Fibroblast of skin of left quadriceps (primary cell): ENCODE measurements at regions not wholly inside any gene's neighbourhood (a gene's known extent, or its start where the extent isn't known, plus 50 kb on each side); places are given as distances from the start of the nearest gene placed in this dataset.

Experiments
- DNase-seq, 2 experiments: peaks; one replicate each; pipeline ENCODE4 v3.0.0-alpha.2; 2013; ENCODE audit warnings: low read depth in 2 of 2

DNA sequence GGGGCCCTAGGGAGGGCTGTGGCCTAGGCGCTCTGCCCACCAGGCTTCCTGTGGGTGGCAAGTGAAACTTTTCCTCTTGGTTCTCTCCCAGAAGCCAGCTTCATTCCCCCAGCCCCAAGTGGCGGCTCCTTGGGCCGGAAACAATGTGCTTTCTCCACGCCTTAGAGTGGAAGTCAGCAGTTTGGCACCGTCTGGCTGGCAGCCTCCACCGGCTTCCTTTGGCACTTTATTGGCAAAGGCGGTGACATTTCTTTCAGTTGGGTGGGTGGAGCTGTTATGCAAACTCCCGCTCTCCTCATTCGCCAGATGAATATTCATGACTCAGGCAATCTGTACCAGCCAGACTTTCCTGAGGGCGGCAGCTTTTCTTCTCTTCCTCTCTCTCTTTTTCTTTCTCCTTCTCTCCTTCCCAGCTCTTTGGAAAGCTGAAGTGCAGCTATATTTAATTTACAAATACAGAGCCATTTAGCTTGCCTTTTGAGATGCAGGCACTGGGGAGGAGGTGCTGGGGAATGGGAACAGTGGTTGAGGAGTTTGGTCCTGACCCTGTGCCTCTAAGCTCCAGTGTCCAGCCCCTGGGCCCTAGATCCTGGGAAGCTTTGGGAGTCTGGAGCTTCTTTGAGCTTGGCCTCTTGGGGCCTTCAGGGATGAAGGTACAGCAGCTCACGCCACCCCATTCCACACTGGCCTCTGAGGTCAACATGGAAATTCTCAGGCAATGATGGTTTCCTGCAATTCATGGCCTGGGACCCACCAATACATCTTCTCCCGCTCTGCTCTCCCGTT is 67.8 kb upstream of the POU3F1 start:
- DNase-seq, result no peak

DNA sequence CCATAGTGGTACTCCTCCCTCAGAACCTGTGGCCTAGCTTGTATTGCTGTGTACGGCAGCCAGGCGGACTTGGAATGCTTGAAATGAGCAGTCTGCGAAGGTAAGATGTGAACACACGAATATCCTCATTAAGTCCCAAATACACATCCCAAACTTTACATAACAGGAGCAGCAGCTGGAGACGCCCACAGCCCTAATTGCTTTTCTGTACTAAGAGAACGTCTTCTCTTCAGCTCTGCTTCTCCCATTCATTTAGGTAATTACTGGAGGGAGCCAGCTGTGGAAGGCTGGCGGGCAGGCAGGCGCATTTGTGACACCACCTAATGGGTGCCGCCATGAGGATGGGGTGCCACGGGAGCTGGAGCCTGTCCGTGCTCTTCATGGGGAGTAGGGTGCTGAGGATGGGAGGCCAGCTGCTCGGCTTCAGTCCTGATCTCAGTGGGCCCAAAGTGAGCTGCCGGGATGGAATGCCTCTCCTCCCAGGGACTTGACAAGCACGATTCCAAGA is 66.6 kb upstream of the POU3F1 start:
- DNase-seq, result no peak

GRCh38 chr1:38111589-38111988 is 65.0 kb upstream of the POU3F1 start:
- no peak for DNase-seq

GRCh38 chr1:38105267-38105666 is 58.7 kb upstream of the POU3F1 start:
- no peak for DNase-seq

DNA sequence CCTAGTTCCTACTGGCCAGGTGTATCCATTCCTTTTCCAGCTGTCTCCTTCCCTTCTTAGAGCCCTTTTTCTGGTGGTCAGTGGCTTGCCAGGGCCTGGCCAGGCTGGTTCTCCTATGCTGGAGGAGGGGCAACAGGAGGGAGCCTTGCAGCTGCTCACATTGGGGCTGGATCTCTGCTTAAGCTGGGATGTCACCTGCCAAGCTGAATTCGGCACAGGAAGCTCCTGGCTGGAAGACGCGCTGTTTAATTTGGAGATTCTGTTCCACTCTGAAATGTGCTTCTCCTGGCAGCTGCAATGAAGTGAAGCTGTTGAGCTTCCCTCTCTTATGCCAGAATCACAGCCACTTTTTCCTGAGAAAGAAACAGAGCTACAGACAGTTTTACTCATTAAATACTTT is 56.0 kb upstream of the POU3F1 start:
- DNase-seq, result no peak

- no peak for DNase-seq
These were observed 54.6 kb upstream of the POU3F1 start for GRCh38 chr1:38101037-38101785.

DNA sequence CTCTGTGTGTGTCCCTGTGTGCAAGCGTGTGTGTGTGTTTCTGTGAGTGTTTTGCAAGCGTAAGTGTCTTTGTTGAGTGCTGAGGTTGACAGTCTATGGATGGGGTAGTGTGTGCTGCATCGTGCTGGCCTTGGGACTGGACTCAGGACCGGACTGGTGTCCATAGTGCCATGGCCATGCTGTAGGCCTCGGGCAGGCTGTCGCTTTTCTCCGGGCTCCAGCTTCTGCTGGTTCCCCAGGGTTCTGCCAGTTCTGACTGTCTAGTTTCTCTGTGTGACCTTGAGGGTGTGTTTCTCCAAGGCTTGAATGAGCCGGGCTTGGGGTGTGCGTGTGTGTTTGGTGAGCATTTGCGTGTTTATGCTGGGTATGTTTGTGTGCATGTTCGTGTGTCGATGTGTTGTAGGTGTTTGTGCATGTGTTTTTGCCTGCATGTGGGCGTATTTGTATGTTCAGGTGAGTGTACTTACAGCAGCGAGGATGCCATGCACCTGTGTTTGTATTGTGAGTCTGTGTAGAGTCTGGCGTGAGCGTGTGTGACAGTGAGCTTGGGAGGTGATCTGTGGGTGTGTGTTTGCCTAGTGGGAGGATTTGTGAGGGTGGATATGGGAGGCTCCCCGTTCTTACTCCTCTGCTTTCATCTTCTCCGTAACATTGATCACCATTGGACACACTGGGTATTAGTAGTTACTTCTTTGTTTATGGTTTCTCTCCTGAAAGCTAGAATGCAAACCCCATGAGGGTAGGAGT is 51.7 kb upstream of the POU3F1 start:
- no peak for DNase-seq

DNA sequence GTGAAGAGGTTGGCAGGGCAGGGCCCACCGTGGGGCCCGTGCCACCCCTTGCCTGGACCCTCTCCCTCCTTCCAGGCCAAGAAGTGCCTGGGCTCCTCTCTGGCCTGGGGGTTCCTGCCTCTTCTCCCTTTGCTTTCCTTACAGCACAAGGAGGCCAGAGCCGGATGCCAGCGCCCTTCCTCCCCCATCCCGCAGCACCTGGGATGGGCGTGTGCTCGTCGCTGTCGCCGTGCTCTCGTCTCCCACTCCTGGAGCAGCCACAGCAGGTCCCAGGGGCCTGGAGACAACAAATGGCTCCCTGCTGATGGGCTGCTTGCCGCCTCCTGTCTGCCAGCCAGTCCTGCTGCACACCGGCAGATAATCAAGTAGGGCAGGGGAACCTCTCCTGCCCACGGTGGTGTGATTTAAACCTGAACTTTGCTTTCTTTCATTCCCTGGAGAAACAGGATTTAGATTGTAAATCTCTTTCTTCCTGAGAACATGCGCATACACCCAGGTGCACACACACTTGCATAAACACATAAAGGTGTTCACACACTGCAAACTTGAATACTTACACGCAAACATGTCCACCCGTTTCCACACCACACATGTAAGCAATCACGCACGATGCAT is 50.8 kb upstream of the POU3F1 start:
- no peak for DNase-seq
